ENCODE measurements at regions not wholly inside any gene's neighbourhood (a gene's known extent, or its start where the extent isn't known, plus 50 kb on each side); places are given as distances from the start of the nearest gene placed in this dataset.

DNA sequence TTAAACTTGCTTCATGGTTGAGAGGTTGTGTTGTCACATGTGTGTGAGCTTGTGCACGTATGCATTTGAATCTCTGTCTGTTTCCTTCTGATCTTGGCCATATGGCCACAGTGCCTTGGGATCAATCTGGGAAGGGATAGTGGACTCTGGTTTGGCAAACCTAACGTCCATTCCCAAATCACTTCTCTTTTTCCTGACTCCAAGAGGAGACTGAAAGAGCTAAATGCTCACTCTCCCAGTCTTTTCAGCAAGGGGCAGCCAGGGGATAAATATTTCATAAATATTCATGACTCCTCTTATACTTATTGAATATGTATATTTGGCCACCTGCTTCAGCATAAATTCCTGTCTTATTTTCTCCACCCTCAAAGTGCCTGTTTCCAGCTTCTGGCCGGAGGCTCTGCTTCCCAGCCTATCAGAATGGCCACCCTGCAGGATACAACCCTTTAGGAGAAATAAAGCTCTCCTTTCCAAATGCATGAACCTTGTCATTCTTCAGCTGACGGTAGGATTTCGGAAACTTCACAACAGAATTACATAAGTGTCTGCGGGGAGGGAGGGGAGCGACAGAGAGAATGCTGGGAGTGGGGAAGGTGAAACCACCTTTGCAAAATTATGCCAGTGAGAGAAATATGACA lies 112.2 kb upstream of the COPS8 start:
- DNase-seq (ENCODE audit: low spot score), result no peak

- no peak for DNase-seq (ENCODE audit: low spot score)
Measured at GRCh38 chr2:236974148-236974547, 111.5 kb upstream of the COPS8 start.

GRCh38 chr2:236974752-236975151 lies 110.9 kb upstream of the COPS8 start:
- no peak for DNase-seq (ENCODE audit: low spot score)

DNA sequence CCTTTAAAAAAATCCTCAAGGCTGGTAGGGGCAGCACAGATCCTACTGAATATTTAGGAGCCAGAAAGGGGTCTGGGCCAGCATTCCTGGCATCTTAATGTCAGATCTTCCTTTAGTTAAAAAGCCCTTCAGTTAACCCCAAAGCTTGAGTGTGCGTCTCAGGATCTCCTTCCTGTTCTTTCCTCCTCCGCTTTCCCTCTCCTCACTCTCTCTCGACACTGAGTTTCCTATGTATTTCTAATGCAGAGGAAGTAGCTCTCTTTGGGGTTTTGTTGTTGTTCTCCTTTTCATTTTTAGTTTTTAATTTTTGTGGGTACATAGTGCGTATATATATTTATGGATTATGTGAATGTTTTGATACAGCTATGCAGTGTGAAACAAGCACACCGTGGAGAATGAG lies 109.9 kb upstream of the COPS8 start:
- DNase-seq (ENCODE audit: low spot score), result no peak

DNA sequence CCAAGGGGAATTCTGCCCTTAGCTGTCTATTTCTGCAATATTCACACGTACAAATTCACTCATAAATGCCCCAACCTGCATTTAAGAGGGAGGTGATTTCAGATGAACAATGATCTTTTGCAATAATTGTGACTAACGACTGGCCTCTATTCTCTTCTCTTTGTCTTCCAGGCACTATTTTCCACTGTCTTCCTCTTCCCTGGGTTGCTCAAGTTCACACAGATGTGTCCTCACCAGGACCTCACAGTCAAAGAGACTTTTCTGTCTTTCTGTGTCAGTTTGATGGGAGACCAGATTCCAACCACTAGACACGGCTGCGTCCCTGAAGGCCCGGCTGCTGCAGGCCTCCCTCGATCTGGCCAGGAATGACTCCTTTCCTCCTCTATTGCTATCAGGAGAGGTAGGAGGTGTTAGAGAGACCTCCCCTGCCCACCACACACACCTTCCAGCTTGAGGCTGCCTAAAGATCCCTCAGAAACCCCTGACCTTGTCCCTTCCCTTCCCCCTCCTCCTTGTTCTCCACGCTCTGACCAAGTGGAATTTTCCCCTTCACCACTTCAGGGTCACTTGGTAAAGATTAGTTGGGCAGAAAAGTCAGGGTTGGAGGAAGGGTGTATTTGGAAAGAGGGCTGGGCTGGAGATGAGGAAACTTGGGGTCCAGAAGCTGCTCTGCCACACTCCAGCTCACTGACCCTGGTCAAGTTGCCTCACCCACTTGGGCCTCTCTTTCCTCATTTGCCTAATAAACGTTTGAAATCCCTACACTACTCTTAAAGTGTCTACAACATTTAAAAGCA lies 109.2 kb upstream of the COPS8 start:
- DNase-seq (ENCODE audit: low spot score), result no peak

DNA sequence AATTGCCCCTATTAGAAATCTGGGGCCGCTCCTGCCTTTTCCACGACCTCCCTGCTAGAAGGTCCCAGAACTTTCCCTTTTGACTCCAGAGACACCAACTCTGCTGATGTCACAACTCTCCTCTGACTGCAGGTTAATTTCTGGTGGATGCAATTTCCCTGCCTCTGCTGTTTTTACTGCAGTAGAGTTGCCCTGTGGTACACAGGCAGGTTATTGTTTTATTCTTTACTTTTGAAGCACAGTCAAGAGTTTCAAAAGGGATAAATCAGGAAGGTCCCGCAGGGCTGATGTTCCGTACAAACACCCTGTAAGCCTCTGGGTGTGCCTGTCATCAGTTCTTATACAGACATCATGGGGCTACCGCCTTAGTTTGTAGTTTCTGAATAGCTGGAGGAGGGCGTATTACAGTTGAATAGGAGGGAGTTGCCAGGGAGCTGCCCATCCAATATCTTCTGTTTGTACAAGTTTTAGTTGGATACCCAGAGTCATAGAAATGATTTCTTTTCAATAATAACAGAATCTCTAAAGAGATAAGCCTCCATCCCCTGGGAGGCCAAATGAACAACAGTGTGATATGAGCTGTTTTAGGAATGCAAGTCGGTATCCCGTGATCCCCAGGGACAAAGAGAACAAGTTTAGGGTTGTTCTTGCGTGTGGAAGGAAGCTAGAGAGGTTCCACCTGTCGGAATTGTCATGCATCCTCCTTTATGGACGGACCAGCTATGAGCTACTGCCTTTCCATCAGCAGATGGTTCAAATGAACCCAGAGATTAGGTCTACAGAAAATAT lies 108.4 kb upstream of the COPS8 start:
- DNase-seq (ENCODE audit: low spot score), result no peak

- no peak for DNase-seq (ENCODE audit: low spot score)
Measured at GRCh38 chr2:236977852-236978398, 107.8 kb upstream of the COPS8 start.

- DNase-seq (ENCODE audit: low spot score), result no peak
Measured at GRCh38 chr2:236979664-236980063, 106.0 kb upstream of the COPS8 start.

GRCh38 chr2:236980961-236981360 lies 104.7 kb upstream of the COPS8 start:
- DNase-seq (ENCODE audit: low spot score), result no peak

GRCh38 chr2:236981701-236982485 lies 103.8 kb upstream of the COPS8 start:
- no peak for DNase-seq (ENCODE audit: low spot score)

- no peak for DNase-seq (ENCODE audit: low spot score)
Measured at GRCh38 chr2:236982693-236983455, 102.8 kb upstream of the COPS8 start.

GRCh38 chr2:236984046-236984445 lies 101.6 kb upstream of the COPS8 start:
- DNase-seq (ENCODE audit: low spot score), result no peak

- DNase-seq (ENCODE audit: low spot score), result no peak
Measured at GRCh38 chr2:236985761-236986339, 99.8 kb upstream of the COPS8 start.

DNA sequence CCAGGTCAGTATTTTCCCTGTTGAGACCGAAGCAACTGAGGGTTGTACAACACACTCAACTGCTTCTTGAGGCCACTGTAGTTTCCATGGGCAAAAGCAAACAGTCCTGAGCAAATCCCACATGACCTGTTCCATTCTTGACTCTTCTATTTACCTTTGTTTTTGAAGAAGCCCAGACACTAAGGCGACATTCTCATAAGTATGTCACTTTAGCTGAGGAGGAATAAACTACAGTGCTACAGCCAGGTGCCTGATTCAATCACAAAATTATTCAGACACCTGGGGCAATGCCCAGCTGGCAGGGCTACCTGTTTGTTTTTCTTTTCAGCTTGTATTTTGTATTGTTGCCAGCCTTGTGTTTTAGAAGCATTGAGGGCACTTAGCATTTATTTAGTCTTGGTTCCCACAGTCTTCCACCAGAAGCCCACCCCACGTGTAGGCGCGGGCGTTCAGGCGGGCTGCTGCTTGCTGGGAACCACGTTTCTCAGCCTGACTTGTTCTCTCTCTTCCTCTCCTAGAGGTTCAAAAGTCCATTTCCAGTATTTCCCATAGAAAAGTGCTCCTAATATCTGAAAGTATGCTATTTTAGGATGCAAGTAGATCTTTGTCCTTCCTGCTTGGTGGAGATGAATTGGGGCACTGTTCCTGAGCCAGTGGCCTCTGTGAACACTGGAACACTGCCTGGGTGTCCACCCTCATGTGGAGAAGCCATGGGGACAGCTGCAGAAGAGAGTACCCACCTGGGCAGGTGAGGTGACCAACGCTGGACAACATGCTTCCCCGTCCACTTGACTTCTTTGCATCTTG lies 99.0 kb upstream of the COPS8 start:
- no peak for DNase-seq (ENCODE audit: low spot score)

DNA sequence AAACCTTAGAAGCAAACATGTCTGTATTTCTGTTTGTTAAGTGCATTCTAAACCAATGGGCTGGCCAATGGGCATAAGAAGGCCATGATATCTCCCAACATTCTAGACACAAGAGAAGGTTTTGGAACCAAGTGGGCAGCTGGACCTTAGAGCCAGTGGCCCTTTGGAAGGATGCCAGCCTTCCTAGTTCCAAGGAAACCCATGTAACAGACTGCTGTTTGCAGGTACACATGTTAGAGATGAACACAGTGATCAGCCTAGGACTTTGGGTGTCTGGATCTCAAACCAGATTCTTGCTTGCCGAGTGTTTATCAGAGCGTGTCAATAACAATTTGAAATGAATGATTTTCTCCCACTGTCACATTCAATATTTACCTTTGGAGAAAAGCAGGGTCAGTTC lies 97.5 kb upstream of the COPS8 start:
- no peak for DNase-seq (ENCODE audit: low spot score)

DNA sequence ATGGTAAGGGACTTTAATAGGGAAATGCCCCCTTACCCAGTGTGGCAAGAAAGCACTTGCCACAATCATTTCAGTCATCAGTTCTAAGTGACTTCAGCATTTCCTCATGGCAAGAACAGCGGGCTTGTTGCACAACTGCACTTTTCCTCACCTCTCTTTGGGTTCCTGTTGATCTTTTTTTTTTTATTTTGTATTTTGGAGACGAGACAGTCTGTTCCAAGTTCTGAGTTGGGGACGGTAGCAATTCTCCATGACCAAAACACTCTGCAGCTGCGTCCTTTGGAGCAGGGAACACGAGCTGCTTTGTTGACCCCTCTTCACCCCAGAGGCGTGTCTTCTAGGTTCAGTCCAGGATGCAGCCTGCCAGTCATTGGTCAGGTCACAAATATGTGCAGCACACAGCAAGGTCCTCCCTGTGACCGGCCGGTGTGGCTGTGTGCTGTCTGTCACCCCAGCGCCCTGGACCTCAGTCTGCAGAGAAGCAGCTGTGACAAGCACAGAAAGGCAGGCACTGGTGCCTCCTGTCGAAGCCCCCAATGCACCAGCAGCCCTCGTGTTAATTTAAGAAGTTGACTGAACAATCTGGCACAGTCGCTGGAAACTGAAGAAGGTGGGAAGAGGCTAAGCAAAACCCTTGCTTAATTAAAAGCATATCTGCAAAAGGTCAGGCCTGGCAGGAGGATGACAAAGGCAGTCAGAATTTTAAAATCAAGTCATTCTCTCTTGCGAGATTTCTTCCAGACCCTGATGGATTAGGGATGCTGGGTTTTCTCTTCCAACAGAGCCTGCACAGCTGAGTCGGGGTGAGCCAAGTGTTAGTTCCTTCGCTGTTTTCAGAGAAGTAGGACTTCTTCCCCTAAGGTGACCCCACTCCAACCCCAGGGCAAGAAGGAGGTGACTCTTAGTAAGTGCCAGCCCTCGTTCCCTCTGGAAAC lies 96.7 kb upstream of the COPS8 start:
- no peak for DNase-seq (ENCODE audit: low spot score)

DNA sequence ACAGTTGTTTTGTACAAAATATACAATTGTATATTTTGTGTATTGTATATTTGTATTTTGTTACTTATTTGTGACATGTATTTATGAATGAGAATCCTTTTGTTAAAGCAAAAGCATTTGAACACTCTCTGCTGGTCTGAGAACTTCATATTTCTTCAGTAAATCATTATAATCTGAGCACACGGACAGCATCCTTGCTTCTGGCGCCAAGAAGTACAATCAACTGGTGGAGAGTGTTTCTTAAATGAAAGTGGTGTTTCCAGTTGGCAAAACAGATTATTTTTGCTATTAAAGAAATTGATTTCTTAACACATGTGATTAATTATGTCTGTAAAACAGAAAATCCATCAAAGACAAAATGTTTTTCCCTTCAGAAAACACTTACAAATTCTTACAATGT lies 95.1 kb upstream of the COPS8 start:
- DNase-seq (ENCODE audit: low spot score), result no peak

GRCh38 chr2:236991874-236992273 lies 93.8 kb upstream of the COPS8 start:
- no peak for DNase-seq (ENCODE audit: low spot score)

DNA sequence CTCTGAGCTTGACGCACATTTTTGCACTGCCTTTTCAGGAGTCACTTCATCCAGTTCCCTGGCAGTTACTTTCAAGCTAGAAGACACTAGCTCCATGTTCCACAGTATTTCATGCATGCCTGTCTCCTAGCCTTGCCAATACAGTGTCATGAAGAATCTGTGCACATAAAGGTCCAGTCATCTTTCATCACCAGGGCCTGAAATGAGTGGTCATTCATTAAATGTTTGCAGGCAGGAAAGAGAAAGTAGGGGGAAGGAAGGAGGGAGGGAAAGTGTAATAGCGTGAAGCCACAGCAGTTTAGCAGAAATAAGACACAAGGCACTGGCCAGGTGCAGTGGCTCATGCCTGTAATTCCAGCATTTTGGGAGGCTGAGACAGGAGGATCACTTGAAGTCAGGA lies 92.4 kb upstream of the COPS8 start:
- no peak for DNase-seq (ENCODE audit: low spot score)

Measured in SW480 (cell line).